ENCODE measurements at regions not wholly inside any gene's neighbourhood (a gene's known extent, or its start where the extent isn't known, plus 50 kb on each side); places are given as distances from the start of the nearest gene placed in this dataset.

GRCh38 chr2:12035029-12035720, 288.7 kb downstream of the LPIN1 start:
- TF ChIP-seq CTCF (IDR thresholded peaks at IDR 0.05), result no peak
- no peak for TF ChIP-seq POLR2A (IDR thresholded peaks at IDR 0.05)

Data from Peyer's patch (tissue), 4 donors.